ENCODE measurements at regions not wholly inside any gene's neighbourhood (a gene's known extent, or its start where the extent isn't known, plus 50 kb on each side); places are given as distances from the start of the nearest gene placed in this dataset.

GRCh38 chr7:69110450-69111050 is 487.7 kb upstream of the AUTS2 start:
- TF ChIP-seq CTCF (conservative IDR thresholded peaks at IDR 0.05) (no peak), ZFX (IDR thresholded peaks at IDR 0.05) (no peak)

Data from C4-2B (cell line).